HepG2 (cell line): ENCODE measurements at regions not wholly inside any gene's neighbourhood (a gene's known extent, or its start where the extent isn't known, plus 50 kb on each side); places are given as distances from the start of the nearest gene placed in this dataset.

Source experiments
- IKZF1 ChIP-seq: fragments of 450-650 bp; IDR thresholded peaks from 2 replicates; pipeline ENCODE4 v1.7.1; 2016
- MIXL1 ChIP-seq: IDR thresholded peaks from 2 replicates; pipeline ENCODE4 v1.6.1; 2016
- NPAS2 ChIP-seq: sonication (generic); formaldehyde crosslinking; IDR thresholded peaks from 2 replicates; pipeline ENCODE4 v1.8.0; 2022; ENCODE audit warnings: mild to moderate bottlenecking, missing genetic modification reagents, borderline replicate concordance
- NR2F2 ChIP-seq: IDR thresholded peaks from 2 replicates; pipeline ENCODE4 v1.6.1; 2012; ENCODE audit warnings: low read depth, inconsistent platforms, borderline replicate concordance
- SMC3 ChIP-seq: IDR thresholded peaks from 2 replicates; pipeline ENCODE4 v1.6.1; 2011; ENCODE audit warnings: low read length, improper control_type of control experiment
- SNRNP70 ChIP-seq: fragments of 200-400 bp; formaldehyde crosslinking; IDR thresholded peaks from 2 replicates; pipeline ENCODE4 v1.6.1; 2017; ENCODE audit warnings: mild to moderate bottlenecking, low read depth, low read length, moderate library complexity
- SRSF1 ChIP-seq: fragments of 200-400 bp; formaldehyde crosslinking; optimal IDR thresholded peaks from 2 replicates; pipeline ENCODE3; 2017; ENCODE audit warnings: mild to moderate bottlenecking, low read depth, low read length, moderate library complexity
- THAP11 ChIP-seq: IDR thresholded peaks from 2 replicates; pipeline ENCODE4 v1.6.1; 2016; ENCODE audit warnings: missing biosample characterization, missing genetic modification reagents
- TSC22D2 ChIP-seq: sonication (generic); formaldehyde crosslinking; IDR thresholded peaks from 2 replicates; pipeline ENCODE4 v1.5.1; 2020; ENCODE audit warnings: missing genetic modification reagents, mild to moderate bottlenecking, borderline replicate concordance
- ZBTB20 ChIP-seq: sonication (generic); formaldehyde crosslinking; IDR thresholded peaks from 2 replicates; pipeline ENCODE4 v1.8.1; 2023; ENCODE audit warnings: missing genetic modification reagents, low read depth, mild to moderate bottlenecking, borderline replicate concordance
- ZBTB21 ChIP-seq: sonication (generic); formaldehyde crosslinking; IDR thresholded peaks from 2 replicates; pipeline ENCODE4 v1.4.0; 2020; ENCODE audit warnings: missing genetic modification reagents
- ZMYM4 ChIP-seq: sonication (generic); formaldehyde crosslinking; IDR thresholded peaks from 2 replicates; pipeline ENCODE4 v1.8.1; 2023; ENCODE audit warnings: mild to moderate bottlenecking, missing genetic modification reagents
- ZNF563 ChIP-seq: sonication (generic); formaldehyde crosslinking; IDR thresholded peaks from 2 replicates; pipeline ENCODE4 v1.8.0; 2022; ENCODE audit warnings: mild to moderate bottlenecking, moderate library complexity, missing genetic modification reagents
- ZNF781 ChIP-seq: sonication (generic); formaldehyde crosslinking; IDR thresholded peaks from 2 replicates; pipeline ENCODE4 v1.5.1; 2020; ENCODE audit warnings: borderline replicate concordance, mild to moderate bottlenecking, missing genetic modification reagents; ENCODE audit errors: not compliant biosample characterization
- TF ChIP-seq, protein P1 (sequence below): sonication (generic); formaldehyde crosslinking; conservative IDR thresholded peaks from 2 replicates; pipeline ENCODE4 v1.8.0; 2022; ENCODE audit warnings: missing genetic modification reagents
- TF ChIP-seq, protein P2 (sequence below): sonication (generic); formaldehyde crosslinking; IDR thresholded peaks from 2 replicates; pipeline ENCODE4 v1.5.1; 2020; ENCODE audit warnings: mild to moderate bottlenecking, missing genetic modification reagents, borderline replicate concordance
- TF ChIP-seq, protein P3 (sequence below): sonication (generic); formaldehyde crosslinking; IDR thresholded peaks from 2 replicates; pipeline ENCODE4 v1.5.0; 2020; ENCODE audit warnings: mild to moderate bottlenecking, missing genetic modification reagents, moderate library complexity
- TF ChIP-seq, protein P4 (sequence below): sonication (generic); formaldehyde crosslinking; IDR thresholded peaks from 2 replicates; pipeline ENCODE4 v1.4.0; 2020; ENCODE audit warnings: mild to moderate bottlenecking, missing genetic modification reagents

GRCh38 chr6:139996253-139996834 lies 621.9 kb upstream of the CITED2 start (continued):
- TF ChIP-seq, protein P1, sequence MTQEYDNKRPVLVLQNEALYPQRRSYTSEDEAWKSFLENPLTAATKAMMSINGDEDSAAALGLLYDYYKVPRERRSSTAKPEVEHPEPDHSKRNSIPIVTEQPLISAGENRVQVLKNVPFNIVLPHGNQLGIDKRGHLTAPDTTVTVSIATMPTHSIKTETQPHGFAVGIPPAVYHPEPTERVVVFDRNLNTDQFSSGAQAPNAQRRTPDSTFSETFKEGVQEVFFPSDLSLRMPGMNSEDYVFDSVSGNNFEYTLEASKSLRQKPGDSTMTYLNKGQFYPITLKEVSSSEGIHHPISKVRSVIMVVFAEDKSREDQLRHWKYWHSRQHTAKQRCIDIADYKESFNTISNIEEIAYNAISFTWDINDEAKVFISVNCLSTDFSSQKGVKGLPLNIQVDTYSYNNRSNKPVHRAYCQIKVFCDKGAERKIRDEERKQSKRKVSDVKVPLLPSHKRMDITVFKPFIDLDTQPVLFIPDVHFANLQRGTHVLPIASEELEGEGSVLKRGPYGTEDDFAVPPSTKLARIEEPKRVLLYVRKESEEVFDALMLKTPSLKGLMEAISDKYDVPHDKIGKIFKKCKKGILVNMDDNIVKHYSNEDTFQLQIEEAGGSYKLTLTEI (CRISPR knock-in tag) = no peak
- TF ChIP-seq SRSF1 (no peak), NPAS2 (no peak), THAP11 (CRISPR knock-in tag) (no peak), ZMYM4 (0 out of 2 replicates have a peak, but pooled peaks have one; percentile 24), IKZF1 (no peak), ZNF781 (CRISPR knock-in tag) (no peak), MIXL1 (CRISPR knock-in tag) (peak; percentile 61; the same call in 1 of the 2 replicates), ZBTB21 (CRISPR knock-in tag) (no peak), SMC3 (peak; percentile 42; the same call in 1 of the 2 replicates), TSC22D2 (no peak), ZNF563 (CRISPR knock-in tag) (no peak), SNRNP70 (no peak), NR2F2 (no peak), ZBTB20 (CRISPR knock-in tag) (no peak)
- TF ChIP-seq, protein P2, sequence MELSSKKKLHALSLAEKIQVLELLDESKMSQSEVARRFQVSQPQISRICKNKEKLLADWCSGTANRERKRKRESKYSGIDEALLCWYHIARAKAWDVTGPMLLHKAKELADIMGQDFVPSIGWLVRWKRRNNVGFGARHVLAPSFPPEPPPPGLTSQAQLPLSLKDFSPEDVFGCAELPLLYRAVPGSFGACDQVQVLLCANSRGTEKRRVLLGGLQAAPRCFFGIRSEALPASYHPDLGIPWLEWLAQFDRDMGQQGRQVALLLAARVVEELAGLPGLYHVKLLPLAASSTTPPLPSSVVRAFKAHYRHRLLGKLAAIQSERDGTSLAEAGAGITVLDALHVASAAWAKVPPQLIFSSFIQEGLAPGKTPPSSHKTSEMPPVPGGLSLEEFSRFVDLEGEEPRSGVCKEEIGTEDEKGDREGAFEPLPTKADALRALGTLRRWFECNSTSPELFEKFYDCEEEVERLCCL = no peak
- TF ChIP-seq, protein P3, sequence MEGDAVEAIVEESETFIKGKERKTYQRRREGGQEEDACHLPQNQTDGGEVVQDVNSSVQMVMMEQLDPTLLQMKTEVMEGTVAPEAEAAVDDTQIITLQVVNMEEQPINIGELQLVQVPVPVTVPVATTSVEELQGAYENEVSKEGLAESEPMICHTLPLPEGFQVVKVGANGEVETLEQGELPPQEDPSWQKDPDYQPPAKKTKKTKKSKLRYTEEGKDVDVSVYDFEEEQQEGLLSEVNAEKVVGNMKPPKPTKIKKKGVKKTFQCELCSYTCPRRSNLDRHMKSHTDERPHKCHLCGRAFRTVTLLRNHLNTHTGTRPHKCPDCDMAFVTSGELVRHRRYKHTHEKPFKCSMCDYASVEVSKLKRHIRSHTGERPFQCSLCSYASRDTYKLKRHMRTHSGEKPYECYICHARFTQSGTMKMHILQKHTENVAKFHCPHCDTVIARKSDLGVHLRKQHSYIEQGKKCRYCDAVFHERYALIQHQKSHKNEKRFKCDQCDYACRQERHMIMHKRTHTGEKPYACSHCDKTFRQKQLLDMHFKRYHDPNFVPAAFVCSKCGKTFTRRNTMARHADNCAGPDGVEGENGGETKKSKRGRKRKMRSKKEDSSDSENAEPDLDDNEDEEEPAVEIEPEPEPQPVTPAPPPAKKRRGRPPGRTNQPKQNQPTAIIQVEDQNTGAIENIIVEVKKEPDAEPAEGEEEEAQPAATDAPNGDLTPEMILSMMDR (CRISPR knock-in tag) = peak; percentile 74
- TF ChIP-seq, protein P4, sequence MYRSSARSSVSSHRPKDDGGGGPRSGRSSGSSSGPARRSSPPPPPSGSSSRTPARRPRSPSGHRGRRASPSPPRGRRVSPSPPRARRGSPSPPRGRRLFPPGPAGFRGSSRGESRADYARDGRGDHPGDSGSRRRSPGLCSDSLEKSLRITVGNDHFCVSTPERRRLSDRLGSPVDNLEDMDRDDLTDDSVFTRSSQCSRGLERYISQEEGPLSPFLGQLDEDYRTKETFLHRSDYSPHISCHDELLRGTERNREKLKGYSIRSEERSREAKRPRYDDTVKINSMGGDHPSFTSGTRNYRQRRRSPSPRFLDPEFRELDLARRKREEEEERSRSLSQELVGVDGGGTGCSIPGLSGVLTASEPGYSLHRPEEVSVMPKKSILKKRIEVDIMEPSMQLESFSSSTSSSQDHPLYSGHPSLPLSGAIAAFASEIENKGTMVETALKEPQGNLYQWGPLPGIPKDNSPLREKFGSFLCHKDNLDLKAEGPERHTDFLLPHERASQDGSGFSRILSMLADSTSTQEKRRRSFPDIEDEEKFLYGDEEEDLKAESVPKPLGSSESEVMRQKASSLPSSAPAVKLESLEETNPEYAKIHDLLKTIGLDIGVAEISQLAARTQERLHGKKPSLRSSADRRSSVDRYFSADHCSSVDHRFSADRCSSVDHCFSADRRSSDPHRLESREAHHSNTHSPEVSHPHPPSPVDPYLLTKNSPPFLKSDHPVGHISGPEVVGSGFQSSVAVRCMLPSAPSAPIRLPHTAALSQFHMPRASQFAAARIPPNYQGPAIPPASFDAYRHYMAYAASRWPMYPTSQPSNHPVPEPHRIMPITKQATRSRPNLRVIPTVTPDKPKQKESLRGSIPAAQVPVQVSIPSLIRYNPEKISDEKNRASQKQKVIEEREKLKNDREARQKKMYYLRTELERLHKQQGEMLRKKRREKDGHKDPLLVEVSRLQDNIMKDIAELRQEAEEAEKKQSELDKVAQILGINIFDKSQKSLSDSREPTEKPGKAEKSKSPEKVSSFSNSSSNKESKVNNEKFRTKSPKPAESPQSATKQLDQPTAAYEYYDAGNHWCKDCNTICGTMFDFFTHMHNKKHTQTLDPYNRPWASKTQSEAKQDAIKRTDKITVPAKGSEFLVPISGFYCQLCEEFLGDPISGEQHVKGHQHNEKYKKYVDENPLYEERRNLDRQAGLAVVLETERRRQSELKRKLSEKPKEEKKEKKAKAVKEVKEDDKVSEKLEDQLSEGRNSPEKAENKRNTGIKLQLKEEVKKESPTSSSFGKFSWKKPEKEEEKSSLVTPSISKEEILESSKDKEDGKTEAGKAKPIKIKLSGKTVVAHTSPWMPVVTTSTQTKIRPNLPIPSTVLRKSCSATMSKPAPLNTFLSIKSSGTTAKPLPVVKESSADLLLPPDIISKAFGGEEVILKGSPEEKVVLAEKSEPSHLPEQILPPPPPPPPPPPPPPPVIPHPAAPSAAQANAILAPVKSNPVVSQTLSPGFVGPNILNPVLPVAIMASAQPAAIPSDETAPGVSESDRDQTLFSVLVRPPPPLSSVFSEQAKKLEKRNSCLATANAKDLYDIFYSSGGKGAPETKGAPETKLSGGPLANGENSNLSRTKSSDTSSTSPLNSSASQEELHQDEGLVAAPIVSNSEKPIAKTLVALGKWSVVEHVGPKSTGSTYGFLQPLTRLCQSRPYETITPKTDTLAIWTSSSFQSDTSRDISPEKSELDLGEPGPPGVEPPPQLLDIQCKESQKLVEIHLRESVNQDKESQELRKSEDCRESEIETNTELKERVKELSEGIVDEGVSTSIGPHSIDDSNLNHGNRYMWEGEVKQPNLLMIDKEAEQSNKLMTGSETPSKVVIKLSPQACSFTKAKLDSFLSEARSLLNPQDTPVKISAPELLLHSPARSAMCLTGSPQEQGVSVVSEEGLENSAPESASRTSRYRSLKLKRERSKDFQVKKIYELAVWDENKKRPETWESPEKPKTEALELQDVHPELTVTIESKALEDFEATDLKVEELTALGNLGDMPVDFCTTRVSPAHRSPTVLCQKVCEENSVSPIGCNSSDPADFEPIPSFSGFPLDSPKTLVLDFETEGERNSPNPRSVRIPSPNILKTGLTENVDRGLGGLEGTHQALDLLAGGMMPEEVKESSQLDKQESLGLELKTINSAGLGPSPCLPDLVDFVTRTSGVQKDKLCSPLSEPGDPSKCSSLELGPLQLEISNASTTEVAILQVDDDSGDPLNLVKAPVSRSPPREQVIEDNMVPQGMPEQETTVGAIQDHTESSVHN (CRISPR knock-in tag) = no peak
